H9 (cell line): ENCODE measurements at regions not wholly inside any gene's neighbourhood (a gene's known extent, or its start where the extent isn't known, plus 50 kb on each side); places are given as distances from the start of the nearest gene placed in this dataset.
A peak's percentile ranks its signal among the peaks of the same experiment; 100 is the strongest.
"Not testable (repeated sequence)": the region's sequence is repeated elsewhere in the genome, so short reads cannot be mapped to it uniquely, and the experiment has no call there.

Source experiments
- DNase-seq: peaks from one replicate; pipeline ENCODE4 v3.0.0-alpha.2; 2017
- H2AFZ ChIP-seq: one replicate; pipeline ENCODE4 v1.6.1; 2013; ENCODE audit warnings: mild to moderate bottlenecking, low read length, control low read depth, moderate library complexity
- H2AK5ac ChIP-seq: 2 replicates; pipeline ENCODE4 v1.6.1; 2013; ENCODE audit warnings: low read length, control low read depth, mixed read lengths; ENCODE audit not compliant: insufficient read length
- H2BK120ac ChIP-seq: one replicate; pipeline ENCODE4 v1.6.1; 2013; ENCODE audit warnings: low read depth, mild to moderate bottlenecking, low read length, control low read depth, inconsistent platforms; ENCODE audit not compliant: poor library complexity, severe bottlenecking
- H2BK12ac ChIP-seq: 2 replicates; pipeline ENCODE4 v1.6.1; 2013; ENCODE audit warnings: low read length, control low read depth, mixed read lengths, low read depth; ENCODE audit not compliant: insufficient read length
- H2BK15ac ChIP-seq: 2 replicates; pipeline ENCODE4 v1.6.1; 2013; ENCODE audit warnings: low read depth, low read length, control low read depth
- H2BK20ac ChIP-seq: one replicate; pipeline ENCODE4 v1.6.1; 2013; ENCODE audit warnings: low read depth, mild to moderate bottlenecking, low read length, control low read depth, inconsistent platforms; ENCODE audit not compliant: poor library complexity, severe bottlenecking
- H2BK5ac ChIP-seq: 2 replicates; pipeline ENCODE4 v1.6.1; 2013; ENCODE audit warnings: low read length, control low read depth, mixed read lengths; ENCODE audit not compliant: insufficient read length
- H3K14ac ChIP-seq: 2 replicates; pipeline ENCODE4 v1.6.1; 2013; ENCODE audit warnings: low read length, control low read depth; ENCODE audit not compliant: insufficient read depth
- H3K18ac ChIP-seq: 2 replicates; pipeline ENCODE4 v1.6.1; 2013; ENCODE audit warnings: low read depth, mild to moderate bottlenecking, mixed read lengths, low read length, control low read depth; ENCODE audit not compliant: insufficient read length
- H3K23ac ChIP-seq: 2 replicates; pipeline ENCODE4 v1.6.1; 2013; ENCODE audit warnings: low read length, control low read depth, mixed read lengths, low read depth; ENCODE audit not compliant: insufficient read length
- H3K23me2 ChIP-seq: 2 replicates; pipeline ENCODE4 v1.6.1; 2013; ENCODE audit warnings: low read depth, mild to moderate bottlenecking, mixed read lengths, low read length, control low read depth; ENCODE audit not compliant: insufficient read length, poor library complexity, severe bottlenecking
- H3K27ac ChIP-seq: 2 replicates; pipeline ENCODE4 v1.5.1; 2013; ENCODE audit warnings: low read length, control low read depth, mixed read lengths, low read depth; ENCODE audit not compliant: insufficient read length
- H3K27me3 ChIP-seq: 2 replicates; pipeline ENCODE4 v1.6.1; 2013; ENCODE audit warnings: low read length, control low read depth, inconsistent platforms; ENCODE audit not compliant: insufficient read depth
- H3K4ac ChIP-seq: 2 replicates; pipeline ENCODE4 v1.6.1; 2013; ENCODE audit warnings: low read depth, mild to moderate bottlenecking, control low read depth, inconsistent platforms, low read length, moderate library complexity
- H3K4me1 ChIP-seq: 2 replicates; pipeline ENCODE4 v1.6.1; 2013; ENCODE audit warnings: low read length, control low read depth, inconsistent platforms; ENCODE audit not compliant: insufficient read depth
- H3K4me2 ChIP-seq: 2 replicates; pipeline ENCODE4 v1.6.1; 2013; ENCODE audit warnings: low read length, control low read depth, mixed read lengths; ENCODE audit not compliant: insufficient read length, insufficient read depth
- H3K56ac ChIP-seq: 2 replicates; pipeline ENCODE4 v1.6.1; 2013; ENCODE audit warnings: low read depth, mild to moderate bottlenecking, mixed read lengths, low read length, control low read depth; ENCODE audit not compliant: insufficient read length
- H3K79me1 ChIP-seq: 2 replicates; pipeline ENCODE4 v1.6.1; 2013; ENCODE audit warnings: low read depth, mild to moderate bottlenecking, moderate library complexity, low read length, control low read depth, inconsistent platforms; ENCODE audit not compliant: insufficient read depth, poor library complexity, severe bottlenecking
- H3K79me2 ChIP-seq: 2 replicates; pipeline ENCODE4 v1.6.1; 2013; ENCODE audit warnings: low read length, control low read depth, inconsistent platforms; ENCODE audit not compliant: insufficient read depth
- H3K9ac ChIP-seq: 2 replicates; pipeline ENCODE4 v1.6.1; 2013; ENCODE audit warnings: low read length, control low read depth, mixed read lengths; ENCODE audit not compliant: insufficient read length; ENCODE audit errors: extremely low read depth
- H3K9me3 ChIP-seq: one replicate; pipeline ENCODE4 v1.6.1; 2013; ENCODE audit warnings: low read depth, low read length, inconsistent platforms; ENCODE audit not compliant: control insufficient read depth
- H3T11ph ChIP-seq: one replicate; pipeline ENCODE4 v1.6.1; 2013; ENCODE audit warnings: mild to moderate bottlenecking, low read length, control low read depth, inconsistent platforms
- H4K20me1 ChIP-seq: one replicate; pipeline ENCODE4 v1.6.1; 2013; ENCODE audit not compliant: control insufficient read depth, insufficient read length, insufficient read depth
- H4K5ac ChIP-seq: 2 replicates; pipeline ENCODE4 v1.6.1; 2013; ENCODE audit warnings: low read depth, mild to moderate bottlenecking, mixed read lengths, low read length, control low read depth; ENCODE audit not compliant: insufficient read length
- H4K8ac ChIP-seq: replicated peaks from 2 replicates; pipeline ENCODE4 v1.6.1; 2013; ENCODE audit warnings: low read length, control low read depth, mixed read lengths, low read depth; ENCODE audit not compliant: insufficient read length
- H4K91ac ChIP-seq: 2 replicates; pipeline ENCODE4 v1.6.1; 2013; ENCODE audit warnings: low read depth, mild to moderate bottlenecking, moderate library complexity, mixed read lengths, low read length, control low read depth; ENCODE audit not compliant: insufficient read length
- H3K27ac Mint-ChIP-seq, 3 experiments: 2 replicates in 2 of 3; 3 replicates in 1 of 3; pipeline ENCODE4 v1.8.0; 2020 to 2021; ENCODE audit warnings: mixed read lengths in 3 of 3, mild to moderate bottlenecking in 1 of 3, moderate library complexity in 1 of 3
- H3K27me3 Mint-ChIP-seq: 2 replicates; pipeline ENCODE4 v1.8.0; 2021; ENCODE audit warnings: low read depth, mild to moderate bottlenecking, moderate library complexity, mixed read lengths
- H3K36me3 Mint-ChIP-seq, 3 experiments: 2 replicates in 2 of 3; 3 replicates in 1 of 3; pipeline ENCODE4 v1.8.0; 2020 to 2021; ENCODE audit warnings: low read depth in 3 of 3, mixed read lengths in 3 of 3; ENCODE audit not compliant: insufficient read depth in 1 of 3
- H3K4me1 Mint-ChIP-seq, 2 experiments: 2 replicates each; pipeline ENCODE4 v1.8.0; 2020; ENCODE audit warnings: mixed read lengths in 2 of 2
- H3K4me3 Mint-ChIP-seq, 2 experiments: 2 replicates in 1 of 2; 3 replicates in 1 of 2; pipeline ENCODE4 v1.8.0; 2020 to 2021; ENCODE audit warnings: mild to moderate bottlenecking in 2 of 2, mixed read lengths in 2 of 2, moderate library complexity in 1 of 2
- H3K9me3 Mint-ChIP-seq, 2 experiments: 2 replicates in 1 of 2; 3 replicates in 1 of 2; pipeline ENCODE4 v1.8.0; 2020; ENCODE audit warnings: mild to moderate bottlenecking in 2 of 2, mixed read lengths in 2 of 2, moderate library complexity in 1 of 2
- WGBS: extraction: QIAGEN DNeasy Blood & Tissue Kit; methylation state at CpG from one replicate; pipeline ENCODE4 v1.1.7; 2013; ENCODE audit warnings: missing lambda C conversion rate, low lambda C conversion rate, mixed read lengths; ENCODE audit not compliant: insufficient read length; ENCODE audit errors: extremely low coverage; 5-methylcytosine and 5-hydroxymethylcytosine counted together

DNA sequence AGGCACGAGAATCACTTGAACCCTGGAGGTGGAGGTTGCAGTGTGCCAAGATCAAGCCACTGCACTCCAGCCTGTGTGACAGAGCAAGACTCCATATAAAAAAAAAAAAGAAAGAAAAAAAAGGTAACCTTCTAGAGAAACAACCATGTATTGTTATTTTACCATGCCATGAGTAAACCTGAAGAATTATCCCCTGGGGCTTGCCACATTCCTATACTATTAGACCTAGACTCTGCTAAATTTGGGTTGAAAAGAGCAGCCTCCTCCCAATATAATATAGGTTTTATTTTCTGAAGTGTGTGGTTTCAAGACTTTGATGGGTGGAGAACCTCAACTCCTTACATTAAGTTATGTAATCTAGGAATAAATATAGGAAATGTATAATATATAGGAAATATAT lies 118.0 kb upstream of the KCTD3 start:
- not testable (repeated sequence) for DNase-seq, H4K5ac ChIP-seq, H3K27ac ChIP-seq, H2AFZ ChIP-seq, H4K91ac ChIP-seq, H3K23me2 ChIP-seq, H4K8ac ChIP-seq, H3K18ac ChIP-seq, H3K23ac ChIP-seq, H3K27me3 ChIP-seq, H2BK120ac ChIP-seq, H3T11ph ChIP-seq, H3K79me2 ChIP-seq, H2BK5ac ChIP-seq, H3K4me3 Mint-ChIP-seq, H3K9me3 ChIP-seq, H3K4ac ChIP-seq, H2BK15ac ChIP-seq, H4K20me1 ChIP-seq, H3K79me1 ChIP-seq, H3K27me3 Mint-ChIP-seq, H2AK5ac ChIP-seq, H2BK12ac ChIP-seq, H3K4me1 ChIP-seq, H3K4me2 ChIP-seq, H3K4me1 Mint-ChIP-seq, H3K9me3 Mint-ChIP-seq, H3K14ac ChIP-seq, H3K36me3 Mint-ChIP-seq, H3K56ac ChIP-seq, H2BK20ac ChIP-seq, H3K9ac ChIP-seq
- no CpG with 5 or more reads among the region's 1 CpG for WGBS
- 0 out of 7 replicates have a peak overlapping the region, but pooled peaks of 1 of the 3 experiments have one; percentile 16 for H3K27ac Mint-ChIP-seq
